GM04504 (cell line): ENCODE measurements at regions not wholly inside any gene's neighbourhood (a gene's known extent, or its start where the extent isn't known, plus 50 kb on each side); places are given as distances from the start of the nearest gene placed in this dataset.

Experiments
- DNase-seq: peaks from one replicate; pipeline ENCODE4 v3.0.0-alpha.2; 2012; ENCODE audit warnings: low read depth

GRCh38 chr6:43966853-43967718 lies 160.2 kb downstream of the MRPL14 start:
- no peak for DNase-seq

- no peak for DNase-seq
Observed at GRCh38 chr6:43966374-43966658, 160.9 kb downstream of the MRPL14 start.

- DNase-seq: no peak
Observed at GRCh38 chr6:43965628-43966373, 161.5 kb downstream of the MRPL14 start.

GRCh38 chr6:43964659-43965570 lies 162.3 kb downstream of the MRPL14 start:
- no peak for DNase-seq

GRCh38 chr6:43963877-43964658 lies 163.2 kb downstream of the MRPL14 start:
- no peak for DNase-seq

- DNase-seq: no peak
Observed at GRCh38 chr6:43963203-43963602, 164.0 kb downstream of the MRPL14 start.

GRCh38 chr6:43962458-43962857 lies 164.8 kb downstream of the MRPL14 start:
- no peak for DNase-seq

- DNase-seq: no peak
Observed at GRCh38 chr6:43957273-43957672, 170.0 kb downstream of the MRPL14 start.

GRCh38 chr6:43956478-43956877 lies 170.8 kb downstream of the MRPL14 start:
- no peak for DNase-seq

GRCh38 chr6:43954311-43955131 lies 172.7 kb downstream of the MRPL14 start:
- DNase-seq: no peak

- DNase-seq: no peak
Observed at GRCh38 chr6:43953794-43954310, 173.4 kb downstream of the MRPL14 start.

- no peak for DNase-seq
Observed at GRCh38 chr6:43953256-43953655, 174.0 kb downstream of the MRPL14 start.

- DNase-seq: no peak
Observed at GRCh38 chr6:43952746-43953145, 174.5 kb downstream of the MRPL14 start.

GRCh38 chr6:43951756-43952675 lies 175.2 kb downstream of the MRPL14 start:
- no peak for DNase-seq

- no peak for DNase-seq
Observed at GRCh38 chr6:43951063-43951755, 176.0 kb downstream of the MRPL14 start.

- DNase-seq: no peak
Observed at GRCh38 chr6:43950731-43951062, 176.6 kb downstream of the MRPL14 start.

GRCh38 chr6:43950051-43950605 lies 177.1 kb downstream of the MRPL14 start:
- DNase-seq: no peak

- no peak for DNase-seq
Observed at GRCh38 chr6:43949551-43949991, 177.7 kb downstream of the MRPL14 start.
